ENCODE measurements at regions not wholly inside any gene's neighbourhood (a gene's known extent, or its start where the extent isn't known, plus 50 kb on each side); places are given as distances from the start of the nearest gene placed in this dataset.

- no peak for TF ChIP-seq POLR2A (IDR thresholded peaks at IDR 0.05)
- TF ChIP-seq, protein P1, sequence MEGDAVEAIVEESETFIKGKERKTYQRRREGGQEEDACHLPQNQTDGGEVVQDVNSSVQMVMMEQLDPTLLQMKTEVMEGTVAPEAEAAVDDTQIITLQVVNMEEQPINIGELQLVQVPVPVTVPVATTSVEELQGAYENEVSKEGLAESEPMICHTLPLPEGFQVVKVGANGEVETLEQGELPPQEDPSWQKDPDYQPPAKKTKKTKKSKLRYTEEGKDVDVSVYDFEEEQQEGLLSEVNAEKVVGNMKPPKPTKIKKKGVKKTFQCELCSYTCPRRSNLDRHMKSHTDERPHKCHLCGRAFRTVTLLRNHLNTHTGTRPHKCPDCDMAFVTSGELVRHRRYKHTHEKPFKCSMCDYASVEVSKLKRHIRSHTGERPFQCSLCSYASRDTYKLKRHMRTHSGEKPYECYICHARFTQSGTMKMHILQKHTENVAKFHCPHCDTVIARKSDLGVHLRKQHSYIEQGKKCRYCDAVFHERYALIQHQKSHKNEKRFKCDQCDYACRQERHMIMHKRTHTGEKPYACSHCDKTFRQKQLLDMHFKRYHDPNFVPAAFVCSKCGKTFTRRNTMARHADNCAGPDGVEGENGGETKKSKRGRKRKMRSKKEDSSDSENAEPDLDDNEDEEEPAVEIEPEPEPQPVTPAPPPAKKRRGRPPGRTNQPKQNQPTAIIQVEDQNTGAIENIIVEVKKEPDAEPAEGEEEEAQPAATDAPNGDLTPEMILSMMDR (IDR thresholded peaks at IDR 0.05): no peak
Measured at GRCh38 chr18:78716022-78716421, 263.6 kb upstream of the SALL3 start.
